ENCODE measurements at regions not wholly inside any gene's neighbourhood (a gene's known extent, or its start where the extent isn't known, plus 50 kb on each side); places are given as distances from the start of the nearest gene placed in this dataset.

DNA sequence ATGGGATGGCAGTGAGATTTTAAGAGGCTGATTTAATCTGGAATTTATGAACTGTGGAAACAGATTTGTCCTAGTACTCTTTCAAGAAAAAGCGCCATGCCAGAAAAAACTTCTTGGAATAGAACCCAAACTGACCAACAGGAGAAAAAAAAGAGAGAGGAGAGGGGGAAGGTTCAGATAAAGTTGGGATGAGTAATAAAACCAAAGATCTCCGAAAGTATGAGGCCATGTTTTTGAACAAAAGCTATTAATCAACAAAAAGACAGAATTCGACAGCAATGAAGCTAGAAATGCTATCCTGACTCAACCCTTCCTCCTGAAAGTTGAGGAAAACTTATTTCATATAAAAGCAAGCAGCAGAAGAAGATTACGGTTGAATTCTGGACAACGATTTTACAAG, 135.5 kb downstream of the CEMIP2 start:
- Histone ChIP-seq H3K4me3 (ENCODE audit: low read depth, low read length) (no peak overlapping the region), H3K27me3 (ENCODE audit: control insufficient read depth, insufficient read depth, low read length) (no peaks in the 10 kb centered on the region), H3K4me1 (ENCODE audit: control insufficient read depth, insufficient read depth, low read length) (no peaks in the 10 kb centered on the region), H3K9me3 (ENCODE audit: control insufficient read depth, insufficient read depth, low read length) (no peaks in the 10 kb centered on the region), H3K36me3 (ENCODE audit: control insufficient read depth, insufficient read depth, low read length) (no peaks in the 10 kb centered on the region), H3K9ac (ENCODE audit: low read depth, low read length) (no peak overlapping the region)

GRCh38 chr9:71630377-71630995, 137.8 kb downstream of the CEMIP2 start:
- Histone ChIP-seq H3K4me1 (ENCODE audit: control insufficient read depth, insufficient read depth, low read length) (no peaks in the 10 kb centered on the region), H3K4me3 (ENCODE audit: low read depth, low read length) (no peak overlapping the region), H3K9ac (ENCODE audit: low read depth, low read length) (no peak overlapping the region), H3K9me3 (ENCODE audit: control insufficient read depth, insufficient read depth, low read length) (no peaks in the 10 kb centered on the region), H3K36me3 (ENCODE audit: control insufficient read depth, insufficient read depth, low read length) (no peaks in the 10 kb centered on the region), H3K27me3 (ENCODE audit: control insufficient read depth, insufficient read depth, low read length) (no peaks in the 10 kb centered on the region)

GRCh38 chr9:71629578-71630215, 138.6 kb downstream of the CEMIP2 start:
- no peaks in the 10 kb centered on the region for H3K9me3 ChIP-seq (ENCODE audit: control insufficient read depth, insufficient read depth, low read length)
- H3K4me3 ChIP-seq (ENCODE audit: low read depth, low read length), result no peak overlapping the region
- H3K36me3 ChIP-seq (ENCODE audit: control insufficient read depth, insufficient read depth, low read length), result no peaks in the 10 kb centered on the region
- H3K4me1 ChIP-seq (ENCODE audit: control insufficient read depth, insufficient read depth, low read length), result no peaks in the 10 kb centered on the region
- H3K9ac ChIP-seq (ENCODE audit: low read depth, low read length), result no peak overlapping the region
- H3K27me3 ChIP-seq (ENCODE audit: control insufficient read depth, insufficient read depth, low read length), result no peaks in the 10 kb centered on the region

- Histone ChIP-seq H3K4me1 (ENCODE audit: control insufficient read depth, insufficient read depth, low read length) (no peaks in the 10 kb centered on the region), H3K36me3 (ENCODE audit: control insufficient read depth, insufficient read depth, low read length) (no peaks in the 10 kb centered on the region), H3K9ac (ENCODE audit: low read depth, low read length) (no peak overlapping the region), H3K9me3 (ENCODE audit: control insufficient read depth, insufficient read depth, low read length) (no peaks in the 10 kb centered on the region), H3K4me3 (ENCODE audit: low read depth, low read length) (no peak overlapping the region), H3K27me3 (ENCODE audit: control insufficient read depth, insufficient read depth, low read length) (no peaks in the 10 kb centered on the region)
Measured at GRCh38 chr9:71628247-71628646, 140.1 kb downstream of the CEMIP2 start.

GRCh38 chr9:71627537-71627936, 140.8 kb downstream of the CEMIP2 start:
- H3K4me3 ChIP-seq (ENCODE audit: low read depth, low read length), result no peak overlapping the region
- no peaks in the 10 kb centered on the region for H3K4me1 ChIP-seq (ENCODE audit: control insufficient read depth, insufficient read depth, low read length)
- H3K36me3 ChIP-seq (ENCODE audit: control insufficient read depth, insufficient read depth, low read length), result no peaks in the 10 kb centered on the region
- H3K9ac ChIP-seq (ENCODE audit: low read depth, low read length), result no peak overlapping the region
- no peaks in the 10 kb centered on the region for H3K9me3 ChIP-seq (ENCODE audit: control insufficient read depth, insufficient read depth, low read length)
- H3K27me3 ChIP-seq (ENCODE audit: control insufficient read depth, insufficient read depth, low read length), result no peaks in the 10 kb centered on the region

GRCh38 chr9:71626395-71626794, 141.9 kb downstream of the CEMIP2 start:
- Histone ChIP-seq H3K9ac (ENCODE audit: low read depth, low read length) (no peak overlapping the region), H3K9me3 (ENCODE audit: control insufficient read depth, insufficient read depth, low read length) (no peaks in the 10 kb centered on the region), H3K4me3 (ENCODE audit: low read depth, low read length) (no peak overlapping the region), H3K36me3 (ENCODE audit: control insufficient read depth, insufficient read depth, low read length) (no peaks in the 10 kb centered on the region), H3K27me3 (ENCODE audit: control insufficient read depth, insufficient read depth, low read length) (no peaks in the 10 kb centered on the region), H3K4me1 (ENCODE audit: control insufficient read depth, insufficient read depth, low read length) (no peaks in the 10 kb centered on the region)

- Histone ChIP-seq H3K27me3 (ENCODE audit: control insufficient read depth, insufficient read depth, low read length) (no peaks in the 10 kb centered on the region), H3K4me1 (ENCODE audit: control insufficient read depth, insufficient read depth, low read length) (no peaks in the 10 kb centered on the region), H3K4me3 (ENCODE audit: low read depth, low read length) (no peak overlapping the region), H3K9me3 (ENCODE audit: control insufficient read depth, insufficient read depth, low read length) (no peaks in the 10 kb centered on the region), H3K36me3 (ENCODE audit: control insufficient read depth, insufficient read depth, low read length) (no peaks in the 10 kb centered on the region), H3K9ac (ENCODE audit: low read depth, low read length) (no peak overlapping the region)
Measured at GRCh38 chr9:71624728-71625127, 143.6 kb downstream of the CEMIP2 start.

DNA sequence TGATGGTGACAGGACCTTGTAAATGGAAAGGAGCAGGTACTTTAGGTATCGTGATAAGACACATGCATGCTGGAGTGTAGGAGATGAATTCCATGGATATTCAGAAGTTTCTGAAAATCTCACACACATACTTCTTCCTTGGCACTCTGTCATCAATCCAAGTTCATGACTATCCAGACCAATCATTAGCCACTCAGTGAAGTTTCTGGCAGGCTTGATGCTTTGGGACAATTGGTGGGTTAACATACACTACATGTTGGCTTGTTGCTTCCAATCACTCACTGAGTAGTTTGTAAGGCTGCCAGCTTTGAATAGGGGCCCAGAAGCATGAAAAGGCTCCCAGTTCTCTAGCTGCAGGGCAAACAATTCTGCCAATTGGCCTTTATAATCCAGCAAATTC, 147.6 kb downstream of the CEMIP2 start:
- Histone ChIP-seq H3K36me3 (ENCODE audit: control insufficient read depth, insufficient read depth, low read length) (no peaks in the 10 kb centered on the region), H3K27me3 (ENCODE audit: control insufficient read depth, insufficient read depth, low read length) (no peaks in the 10 kb centered on the region), H3K9me3 (ENCODE audit: control insufficient read depth, insufficient read depth, low read length) (no peaks in the 10 kb centered on the region), H3K9ac (ENCODE audit: low read depth, low read length) (no peak overlapping the region), H3K4me3 (ENCODE audit: low read depth, low read length) (no peak overlapping the region), H3K4me1 (ENCODE audit: control insufficient read depth, insufficient read depth, low read length) (no peaks in the 10 kb centered on the region)

DNA sequence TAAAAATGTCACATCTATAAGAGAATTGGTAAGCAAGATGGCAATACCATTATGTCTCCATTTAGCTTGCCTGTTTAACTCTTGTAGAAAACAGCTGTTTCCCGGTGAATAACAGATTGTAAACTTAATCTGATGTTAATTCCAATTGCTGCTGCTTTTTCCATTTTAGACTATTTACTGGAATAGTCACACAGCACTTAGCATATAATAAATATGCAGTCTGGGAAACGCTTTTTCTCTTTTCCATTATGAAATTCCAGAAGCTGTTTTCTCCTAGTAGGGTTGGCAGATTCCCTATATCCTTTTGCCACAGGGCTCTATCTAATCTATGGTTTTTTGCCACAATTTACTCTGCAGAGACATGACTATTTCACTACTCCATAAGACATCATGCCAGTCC, 148.0 kb downstream of the CEMIP2 start:
- Histone ChIP-seq H3K36me3 (ENCODE audit: control insufficient read depth, insufficient read depth, low read length) (no peaks in the 10 kb centered on the region), H3K27me3 (ENCODE audit: control insufficient read depth, insufficient read depth, low read length) (no peaks in the 10 kb centered on the region), H3K9me3 (ENCODE audit: control insufficient read depth, insufficient read depth, low read length) (no peaks in the 10 kb centered on the region), H3K4me1 (ENCODE audit: control insufficient read depth, insufficient read depth, low read length) (no peaks in the 10 kb centered on the region), H3K4me3 (ENCODE audit: low read depth, low read length) (no peak overlapping the region), H3K9ac (ENCODE audit: low read depth, low read length) (no peak overlapping the region)

DNA sequence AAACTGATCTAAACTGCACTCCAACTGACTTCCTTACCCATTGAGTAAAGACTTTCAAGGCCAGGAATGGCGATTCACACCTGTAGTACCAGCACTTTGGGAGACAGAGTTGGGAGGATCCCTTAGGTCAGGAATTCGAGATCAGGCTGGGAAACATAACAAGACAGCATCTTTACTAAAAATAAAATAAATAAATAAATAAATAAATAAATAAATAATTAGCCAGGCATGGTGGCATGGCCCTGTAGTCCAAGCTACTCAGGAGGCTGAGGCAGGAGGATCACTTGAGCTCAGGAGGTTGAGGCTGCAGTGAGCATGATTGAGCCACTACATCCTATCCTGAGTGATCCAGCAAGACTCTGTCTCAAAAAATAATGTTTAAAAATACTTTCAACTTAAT, 148.4 kb downstream of the CEMIP2 start:
- Histone ChIP-seq H3K27me3 (ENCODE audit: control insufficient read depth, insufficient read depth, low read length) (no peaks in the 10 kb centered on the region), H3K9ac (ENCODE audit: low read depth, low read length) (no peak overlapping the region), H3K4me3 (ENCODE audit: low read depth, low read length) (no peak overlapping the region), H3K9me3 (ENCODE audit: control insufficient read depth, insufficient read depth, low read length) (no peaks in the 10 kb centered on the region), H3K4me1 (ENCODE audit: control insufficient read depth, insufficient read depth, low read length) (no peaks in the 10 kb centered on the region), H3K36me3 (ENCODE audit: control insufficient read depth, insufficient read depth, low read length) (no peaks in the 10 kb centered on the region)

GRCh38 chr9:71614409-71615010, 153.8 kb downstream of the CEMIP2 start:
- Histone ChIP-seq H3K9me3 (ENCODE audit: control insufficient read depth, insufficient read depth, low read length) (no peaks in the 10 kb centered on the region), H3K4me1 (ENCODE audit: control insufficient read depth, insufficient read depth, low read length) (no peaks in the 10 kb centered on the region), H3K36me3 (ENCODE audit: control insufficient read depth, insufficient read depth, low read length) (no peaks in the 10 kb centered on the region), H3K9ac (ENCODE audit: low read depth, low read length) (no peak overlapping the region), H3K4me3 (ENCODE audit: low read depth, low read length) (no peak overlapping the region), H3K27me3 (ENCODE audit: control insufficient read depth, insufficient read depth, low read length) (no peaks in the 10 kb centered on the region)

- Histone ChIP-seq H3K4me1 (ENCODE audit: control insufficient read depth, insufficient read depth, low read length) (peaks cover 10% of the 10 kb centered on the region), H3K9ac (ENCODE audit: low read depth, low read length) (no peak overlapping the region), H3K4me3 (ENCODE audit: low read depth, low read length) (no peak overlapping the region), H3K36me3 (ENCODE audit: control insufficient read depth, insufficient read depth, low read length) (no peaks in the 10 kb centered on the region), H3K27me3 (ENCODE audit: control insufficient read depth, insufficient read depth, low read length) (no peaks in the 10 kb centered on the region), H3K9me3 (ENCODE audit: control insufficient read depth, insufficient read depth, low read length) (no peaks in the 10 kb centered on the region)
Measured at GRCh38 chr9:71612889-71613288, 155.4 kb downstream of the CEMIP2 start.
